GM21515 (cell line): ENCODE measurements at regions not wholly inside any gene's neighbourhood (a gene's known extent, or its start where the extent isn't known, plus 50 kb on each side); places are given as distances from the start of the nearest gene placed in this dataset.
A peak's percentile ranks its signal among the peaks of the same experiment; 100 is the strongest.

ENCODE experiments used
- ATAC-seq: cut with Tn5 transposase; IDR thresholded peaks from one replicate; pipeline ENCODE4 v1.9.1; 2021; ENCODE audit not compliant: unreplicated experiment

- no peak for ATAC-seq
These were observed 478.7 kb downstream of the PDCD6IP start for GRCh38 chr3:34277110-34277509.

GRCh38 chr3:34279901-34280300 lies 481.5 kb downstream of the PDCD6IP start:
- ATAC-seq: no peak

- no peak for ATAC-seq
These were observed 485.3 kb downstream of the PDCD6IP start for GRCh38 chr3:34283751-34284150.

- no peak for ATAC-seq
These were observed 486.8 kb downstream of the PDCD6IP start for GRCh38 chr3:34284959-34285826.

GRCh38 chr3:34285827-34286188 lies 487.4 kb downstream of the PDCD6IP start:
- no peak for ATAC-seq

- ATAC-seq: no peak
These were observed 494.3 kb downstream of the PDCD6IP start for GRCh38 chr3:34292605-34293300.

GRCh38 chr3:34294240-34294639 lies 495.8 kb downstream of the PDCD6IP start:
- ATAC-seq: no peak

GRCh38 chr3:34296796-34297195 lies 498.4 kb downstream of the PDCD6IP start:
- no peak for ATAC-seq

- no peak for ATAC-seq
These were observed 500.2 kb downstream of the PDCD6IP start for GRCh38 chr3:34298653-34299052.

- no peak for ATAC-seq
These were observed 502.2 kb downstream of the PDCD6IP start for GRCh38 chr3:34300621-34301020.

GRCh38 chr3:34301313-34301712 lies 502.9 kb downstream of the PDCD6IP start:
- ATAC-seq: no peak

- ATAC-seq: no peak
These were observed 506.8 kb downstream of the PDCD6IP start for GRCh38 chr3:34305266-34305665.

GRCh38 chr3:34312684-34313083 lies 514.3 kb downstream of the PDCD6IP start:
- ATAC-seq: no peak

- ATAC-seq: no peak
These were observed 521.5 kb downstream of the PDCD6IP start for GRCh38 chr3:34319881-34320280.

- peak; percentile 75 for ATAC-seq
These were observed 525.1 kb downstream of the PDCD6IP start for GRCh38 chr3:34323517-34323916.

GRCh38 chr3:34346656-34347055 lies 548.2 kb downstream of the PDCD6IP start:
- no peak for ATAC-seq

GRCh38 chr3:34351882-34352777 lies 553.7 kb downstream of the PDCD6IP start:
- ATAC-seq: no peak

GRCh38 chr3:34352778-34353331 lies 554.4 kb downstream of the PDCD6IP start:
- ATAC-seq: no peak

GRCh38 chr3:34357461-34357860 lies 559.0 kb downstream of the PDCD6IP start:
- no peak for ATAC-seq

- ATAC-seq: no peak
These were observed 560.6 kb downstream of the PDCD6IP start for GRCh38 chr3:34359064-34359463.

GRCh38 chr3:34360713-34361112 lies 562.3 kb downstream of the PDCD6IP start:
- no peak for ATAC-seq
